Spinal cord (tissue), 9 donors: ENCODE measurements at regions not wholly inside any gene's neighbourhood (a gene's known extent, or its start where the extent isn't known, plus 50 kb on each side); places are given as distances from the start of the nearest gene placed in this dataset.
"Not testable (repeated sequence)": the region's sequence is repeated elsewhere in the genome, so short reads cannot be mapped to it uniquely, and the experiment has no call there.

Source experiments
- DNase-seq, 6 donors: peaks; one replicate each; pipeline versions ENCODE4 v3.0.0 to v3.0.0-alpha.2; 2013 to 2015; ENCODE audit warnings: low spot score in 6 of 6, low read depth in 4 of 6
- H3K27ac ChIP-seq: one replicate; pipeline ENCODE4 v1.5.1; 2013; ENCODE audit warnings: low read depth, low read length, control low read depth
- H3K27me3 ChIP-seq: one replicate; pipeline ENCODE4 v1.6.1; 2013; ENCODE audit warnings: low read length; ENCODE audit not compliant: control insufficient read depth, insufficient read depth
- H3K36me3 ChIP-seq: one replicate; pipeline ENCODE4 v1.6.1; 2013; ENCODE audit warnings: low read length; ENCODE audit not compliant: control insufficient read depth, insufficient read depth
- H3K4me1 ChIP-seq: one replicate; pipeline ENCODE4 v1.6.1; 2013; ENCODE audit warnings: low read length; ENCODE audit not compliant: control insufficient read depth, insufficient read depth
- H3K4me3 ChIP-seq: one replicate; pipeline ENCODE4 v1.5.1; 2013; ENCODE audit warnings: low read depth, low read length, control low read depth
- H3K9me3 ChIP-seq: one replicate; pipeline ENCODE4 v1.6.1; 2013; ENCODE audit warnings: low read length; ENCODE audit not compliant: control insufficient read depth, insufficient read depth
- WGBS: methylation state at CpG from one replicate; pipeline ENCODE4 v1.1.5; 2013; ENCODE audit warnings: missing lambda C conversion rate; ENCODE audit not compliant: insufficient coverage; 5-methylcytosine and 5-hydroxymethylcytosine counted together
- donor health status: healthy.

DNA sequence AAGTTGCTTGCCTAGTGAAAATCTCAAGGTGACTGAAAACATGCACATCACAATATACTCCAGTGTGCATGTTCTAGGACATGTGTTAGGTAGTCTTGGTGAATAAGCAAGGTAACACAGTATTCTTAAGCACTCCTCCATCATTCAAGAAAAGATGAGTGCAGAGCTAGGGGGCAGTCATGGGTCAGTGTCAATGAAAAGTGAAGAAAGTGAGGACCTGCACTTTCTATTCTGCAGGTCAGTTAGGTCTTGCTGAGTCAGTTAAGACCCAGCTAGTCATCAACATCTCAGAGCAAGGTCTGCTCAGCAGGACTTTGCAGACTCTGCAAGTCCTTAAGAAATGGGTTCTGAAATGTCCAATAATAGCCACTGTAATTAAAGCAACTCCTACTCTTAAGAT lies 754.1 kb downstream of the TTLL7 start:
- H3K27me3 ChIP-seq, DNase-seq, H3K4me1 ChIP-seq, H3K36me3 ChIP-seq, H3K27ac ChIP-seq, H3K9me3 ChIP-seq, H3K4me3 ChIP-seq: not testable (repeated sequence)

- DNase-seq, H3K4me3 ChIP-seq, H3K27ac ChIP-seq, H3K4me1 ChIP-seq, H3K36me3 ChIP-seq, H3K27me3 ChIP-seq, H3K9me3 ChIP-seq: not testable (repeated sequence)
These were observed 759.4 kb downstream of the TTLL7 start for GRCh38 chr1:83239568-83239967.

DNA sequence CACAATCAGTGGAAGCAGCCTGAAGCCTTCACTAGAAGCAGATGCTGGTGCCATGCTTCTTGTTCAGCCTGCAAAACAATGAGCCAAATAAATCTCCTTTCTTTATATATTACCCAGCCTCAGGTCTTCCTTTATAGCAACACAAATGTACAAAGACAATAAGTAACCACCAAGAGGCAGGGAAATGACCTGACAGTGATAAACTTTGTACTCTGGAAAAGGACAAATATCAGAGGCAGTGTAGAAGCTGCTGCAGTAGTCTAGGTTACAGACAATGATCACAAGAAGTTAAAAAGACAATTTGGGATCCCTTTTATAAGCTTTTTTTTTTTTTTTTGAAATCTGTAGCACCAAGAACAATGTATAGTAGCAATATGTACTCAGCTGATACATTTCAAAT lies 760.3 kb downstream of the TTLL7 start:
- DNase-seq: peak in 1 of 6 donors; percentile 24
- H3K27me3 ChIP-seq, H3K4me1 ChIP-seq, H3K9me3 ChIP-seq, H3K36me3 ChIP-seq, H3K27ac ChIP-seq, H3K4me3 ChIP-seq: not testable (repeated sequence)

- not testable (repeated sequence) for H3K27me3 ChIP-seq, H3K9me3 ChIP-seq, H3K36me3 ChIP-seq, H3K27ac ChIP-seq, H3K4me1 ChIP-seq, DNase-seq, H3K4me3 ChIP-seq
These were observed 779.1 kb downstream of the TTLL7 start for GRCh38 chr1:83219788-83220187.

DNA sequence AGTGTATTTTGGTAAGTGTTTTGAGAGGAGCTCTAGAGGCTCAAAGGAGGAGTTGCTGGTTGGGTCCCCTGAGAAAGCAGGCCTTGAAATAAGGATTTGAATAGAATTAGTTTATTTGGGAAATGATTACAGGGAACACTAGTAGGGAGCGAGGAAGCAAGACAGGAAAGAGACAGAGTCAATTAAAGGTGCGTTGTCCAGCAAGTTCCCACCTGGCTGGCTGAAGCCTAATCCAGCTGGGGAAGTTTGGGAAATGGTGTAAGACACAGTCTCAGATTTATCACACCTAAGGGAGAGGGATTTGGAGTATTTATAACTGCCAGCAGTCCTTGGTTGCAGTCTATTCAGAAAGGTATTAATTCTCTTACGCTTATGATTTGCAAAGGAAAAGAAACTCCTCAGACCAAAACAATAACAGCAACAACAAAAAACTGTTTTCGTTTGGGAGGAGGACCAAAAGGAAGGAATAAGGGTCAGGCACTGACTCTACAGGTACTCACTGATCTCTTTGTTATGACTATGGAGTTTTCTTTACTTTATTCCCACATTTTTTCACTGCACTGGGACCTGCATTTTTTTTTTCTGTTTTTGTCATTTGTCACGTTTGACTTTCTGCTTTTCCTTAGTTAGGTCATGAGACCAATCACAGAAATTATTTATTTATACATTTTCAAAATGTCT lies 780.8 kb downstream of the TTLL7 start:
- WGBS: 79% methylated on average over 2 of the region's 5 CpGs
- H3K36me3 ChIP-seq, H3K27me3 ChIP-seq, H3K4me3 ChIP-seq, H3K27ac ChIP-seq, DNase-seq, H3K9me3 ChIP-seq, H3K4me1 ChIP-seq: not testable (repeated sequence)

DNA sequence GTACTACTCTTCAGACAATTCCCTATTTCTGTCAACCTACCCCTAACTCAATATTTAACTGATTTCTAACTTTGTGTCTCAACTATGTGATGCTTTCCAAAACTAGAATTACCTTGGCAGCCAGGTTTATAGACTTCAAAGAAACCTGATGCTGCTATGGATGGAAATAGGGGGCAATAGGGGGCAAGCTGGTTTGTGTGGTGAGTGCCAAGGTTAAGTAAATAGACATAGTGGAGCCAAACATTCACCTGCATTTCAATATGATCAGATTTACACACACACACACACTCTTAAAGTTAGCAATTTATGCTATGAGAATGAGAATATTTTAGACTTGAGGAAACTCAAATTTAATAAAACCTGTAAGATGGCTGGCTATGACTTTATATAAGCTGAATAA lies 784.6 kb downstream of the TTLL7 start:
- H3K4me1 ChIP-seq, H3K9me3 ChIP-seq, H3K27me3 ChIP-seq, H3K27ac ChIP-seq, H3K4me3 ChIP-seq, DNase-seq, H3K36me3 ChIP-seq: not testable (repeated sequence)

- not testable (repeated sequence) for H3K36me3 ChIP-seq, DNase-seq, H3K4me1 ChIP-seq, H3K27me3 ChIP-seq, H3K9me3 ChIP-seq, H3K27ac ChIP-seq, H3K4me3 ChIP-seq
- WGBS: no CpG with 5 or more reads among the region's 3 CpGs
These were observed 785.3 kb downstream of the TTLL7 start for GRCh38 chr1:83213648-83214047.

- not testable (repeated sequence) for H3K27ac ChIP-seq, H3K4me1 ChIP-seq, H3K36me3 ChIP-seq, H3K9me3 ChIP-seq, DNase-seq, H3K27me3 ChIP-seq, H3K4me3 ChIP-seq
These were observed 786.9 kb downstream of the TTLL7 start for GRCh38 chr1:83212033-83212432.

GRCh38 chr1:83208540-83208939 lies 790.4 kb downstream of the TTLL7 start:
- H3K9me3 ChIP-seq, DNase-seq, H3K36me3 ChIP-seq, H3K27me3 ChIP-seq, H3K4me3 ChIP-seq, H3K27ac ChIP-seq, H3K4me1 ChIP-seq: not testable (repeated sequence)
- WGBS: no CpG with 5 or more reads among the region's 4 CpGs

DNA sequence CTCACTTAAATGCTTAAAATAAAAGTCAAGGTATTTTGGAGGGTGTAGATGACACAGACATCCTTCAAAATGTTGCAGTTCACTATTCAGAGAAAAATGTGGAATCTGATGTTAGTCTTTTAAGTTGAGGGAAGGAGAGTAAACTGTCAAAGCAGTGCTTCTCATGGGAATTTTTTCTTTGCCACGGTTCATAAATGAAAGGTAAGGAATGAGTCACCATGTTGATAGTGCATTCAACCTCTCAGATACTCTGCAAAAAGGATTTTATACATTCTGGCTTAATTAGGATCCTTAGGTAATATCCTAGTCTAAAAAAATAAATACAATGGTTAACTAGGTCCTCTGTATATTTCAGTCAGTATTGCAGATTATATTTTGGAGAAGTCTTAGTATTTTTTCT lies 804.3 kb downstream of the TTLL7 start:
- H3K4me1 ChIP-seq, H3K9me3 ChIP-seq, H3K27me3 ChIP-seq, H3K4me3 ChIP-seq, DNase-seq, H3K27ac ChIP-seq, H3K36me3 ChIP-seq: not testable (repeated sequence)
- no CpG with 5 or more reads among the region's 1 CpG for WGBS
